ENCODE measurements at regions not wholly inside any gene's neighbourhood (a gene's known extent, or its start where the extent isn't known, plus 50 kb on each side); places are given as distances from the start of the nearest gene placed in this dataset.

DNA sequence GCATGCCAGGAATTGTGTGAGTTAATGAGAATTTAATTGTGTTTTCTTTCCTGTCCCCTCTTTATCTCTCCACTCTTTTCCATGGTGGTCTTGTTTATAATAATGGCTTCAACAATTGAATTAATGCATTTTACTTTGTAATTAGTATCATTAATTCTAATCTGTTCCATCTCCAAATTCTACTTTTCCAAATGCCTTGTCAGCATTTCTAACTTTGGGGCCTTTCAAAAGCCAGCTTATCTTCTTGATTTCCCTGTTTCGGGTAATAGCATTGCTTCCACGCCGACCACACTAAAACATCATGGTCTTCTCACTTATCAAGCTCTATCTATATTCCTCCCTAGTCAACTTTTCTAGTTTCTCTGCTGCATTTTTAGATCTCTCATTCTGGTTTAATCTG is 54.2 kb upstream of the RMST start:
- DNase-seq (ENCODE audit: low spot score), result no peak
- in situ Hi-C loops (cut with MboI; ENCODE audit: low pct_unique_long_range_greater_than_20kb, low sequenced_read_pairs, unreplicated experiment), result no loop called here
- TF ChIP-seq, protein P1, sequence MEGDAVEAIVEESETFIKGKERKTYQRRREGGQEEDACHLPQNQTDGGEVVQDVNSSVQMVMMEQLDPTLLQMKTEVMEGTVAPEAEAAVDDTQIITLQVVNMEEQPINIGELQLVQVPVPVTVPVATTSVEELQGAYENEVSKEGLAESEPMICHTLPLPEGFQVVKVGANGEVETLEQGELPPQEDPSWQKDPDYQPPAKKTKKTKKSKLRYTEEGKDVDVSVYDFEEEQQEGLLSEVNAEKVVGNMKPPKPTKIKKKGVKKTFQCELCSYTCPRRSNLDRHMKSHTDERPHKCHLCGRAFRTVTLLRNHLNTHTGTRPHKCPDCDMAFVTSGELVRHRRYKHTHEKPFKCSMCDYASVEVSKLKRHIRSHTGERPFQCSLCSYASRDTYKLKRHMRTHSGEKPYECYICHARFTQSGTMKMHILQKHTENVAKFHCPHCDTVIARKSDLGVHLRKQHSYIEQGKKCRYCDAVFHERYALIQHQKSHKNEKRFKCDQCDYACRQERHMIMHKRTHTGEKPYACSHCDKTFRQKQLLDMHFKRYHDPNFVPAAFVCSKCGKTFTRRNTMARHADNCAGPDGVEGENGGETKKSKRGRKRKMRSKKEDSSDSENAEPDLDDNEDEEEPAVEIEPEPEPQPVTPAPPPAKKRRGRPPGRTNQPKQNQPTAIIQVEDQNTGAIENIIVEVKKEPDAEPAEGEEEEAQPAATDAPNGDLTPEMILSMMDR (IDR thresholded peaks at IDR 0.05; ENCODE audit: extremely low read depth, insufficient read depth, missing control alignments), result no peak

DNA sequence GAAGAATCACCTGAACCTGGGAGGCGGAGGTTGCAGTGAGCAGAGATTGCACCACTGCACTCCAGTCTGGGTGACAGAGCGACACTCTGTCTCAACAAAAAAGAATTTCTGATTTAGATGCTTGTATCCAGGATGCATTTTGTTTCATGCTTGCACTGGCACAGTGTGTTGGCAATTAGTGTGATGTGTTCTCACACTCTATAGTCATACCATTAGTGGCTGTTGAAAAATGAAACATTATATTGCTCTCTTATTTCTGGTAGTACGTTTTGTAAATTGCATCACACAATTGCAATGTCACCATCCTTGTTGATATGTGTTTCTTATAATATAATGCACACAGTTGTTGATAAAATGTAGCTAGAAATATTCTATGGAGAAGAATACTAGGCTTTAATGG is 51.3 kb upstream of the RMST start:
- no peak for DNase-seq (ENCODE audit: low spot score)
- TF ChIP-seq, protein P1 (IDR thresholded peaks at IDR 0.05; ENCODE audit: extremely low read depth, insufficient read depth, missing control alignments), result no peak
- in situ Hi-C loops (cut with MboI; ENCODE audit: low pct_unique_long_range_greater_than_20kb, low sequenced_read_pairs, unreplicated experiment), result no loop called here
